Endothelial cell of umbilical vein (primary cell): ENCODE measurements at regions not wholly inside any gene's neighbourhood (a gene's known extent, or its start where the extent isn't known, plus 50 kb on each side); places are given as distances from the start of the nearest gene placed in this dataset.

ENCODE experiments used
- BruUV-seq: library from RNA; stranded (reverse); fragments of 400-500 nt; replicated peaks from 2 replicates; lab custom pipeline; 2021; lab: Mats Ljungman, UMichigan
- CTCF ChIA-PET: fragments of 300-600, 350-600 bp; sonication (Branson Sonifier 250); formaldehyde crosslinking; loops from one replicate; lab custom pipeline; 2021; ENCODE audit warnings: antibody characterized with exemption, inconsistent platforms; lab: Charles Lee
- POLR2A ChIA-PET: fragments of 300-600, 350-600 bp; sonication (Branson Sonifier 250); formaldehyde crosslinking; loops from one replicate; lab custom pipeline; 2021; ENCODE audit warnings: antibody characterized with exemption, inconsistent platforms; lab: Charles Lee
- DNase-seq: peaks from one replicate; pipeline ENCODE4 v3.0.0-alpha.2; 2011; ENCODE audit warnings: low read depth, low spot score
- FAIRE-seq: peaks from 2 replicates; lab custom pipeline; 2011; peaks lifted over from hg19 to GRCh38; lab: Jason Lieb, UNC
- H2AFZ ChIP-seq: 2 replicates; pipeline ENCODE4 v1.6.0; 2012; ENCODE audit warnings: low read depth, low read length, control low read depth, inconsistent platforms
- H3K27ac ChIP-seq: 2 replicates; pipeline ENCODE4 v1.5.1; 2011; ENCODE audit warnings: low read depth, mild to moderate bottlenecking, control low read depth, low read length, moderate library complexity; ENCODE audit not compliant: insufficient read depth
- H3K27me3 ChIP-seq, 2 experiments: 2 replicates each; pipeline versions ENCODE4 v1.6.0 to v1.6.1; 2011; ENCODE audit warnings: low read length in 2 of 2, mixed read lengths in 1 of 2; ENCODE audit not compliant: control insufficient read depth in 2 of 2, insufficient read depth in 2 of 2
- H3K36me3 ChIP-seq, 2 experiments: 2 replicates in 1 of 2; 3 replicates in 1 of 2; pipeline ENCODE4 v1.5.1; 2011; ENCODE audit warnings: low read length in 2 of 2, mild to moderate bottlenecking in 1 of 2, moderate library complexity in 1 of 2; ENCODE audit not compliant: control insufficient read depth in 2 of 2, insufficient read depth in 2 of 2; ENCODE audit errors: extremely low read depth in 1 of 2
- H3K4me1 ChIP-seq: 3 replicates; pipeline ENCODE4 v1.5.1; 2011; ENCODE audit warnings: mild to moderate bottlenecking, low read length; ENCODE audit not compliant: control insufficient read depth, insufficient read depth; ENCODE audit errors: extremely low read depth
- H3K4me2 ChIP-seq: 2 replicates; pipeline ENCODE4 v1.6.1; 2011; ENCODE audit warnings: low read length, control low read depth, mixed read lengths; ENCODE audit not compliant: insufficient read depth
- H3K4me3 ChIP-seq, 3 experiments: fragments of 200-600 bp in 1 of 3; sonication (generic), shearing (Covaris generic) in 1 of 3; replicated peaks in 1 of 3; 2 replicates each; pipeline ENCODE4 v1.5.1; 2011 to 2016; ENCODE audit warnings: control low read depth in 3 of 3, low read length in 3 of 3, mild to moderate bottlenecking in 2 of 3, inconsistent platforms in 1 of 3, low read depth in 1 of 3, moderate library complexity in 1 of 3; ENCODE audit not compliant: insufficient read depth in 1 of 3
- H3K79me2 ChIP-seq: 2 replicates; pipeline ENCODE4 v1.6.0; 2012; ENCODE audit warnings: low read length, inconsistent platforms; ENCODE audit not compliant: control insufficient read depth, insufficient read depth
- H3K9ac ChIP-seq: replicated peaks from 2 replicates; pipeline ENCODE3; 2011; ENCODE audit warnings: low read length, control low read depth; ENCODE audit not compliant: insufficient read depth; ENCODE audit errors: extremely low read depth
- H3K9me1 ChIP-seq: replicated peaks from 3 replicates; pipeline ENCODE4 v1.6.0; 2011; ENCODE audit warnings: mild to moderate bottlenecking, low read length; ENCODE audit not compliant: control insufficient read depth, insufficient read depth; ENCODE audit errors: extremely low read depth
- H3K9me3 ChIP-seq: replicated peaks from 2 replicates; pipeline ENCODE4 v1.5.1; 2012; ENCODE audit warnings: low read length, inconsistent platforms; ENCODE audit not compliant: control insufficient read depth, insufficient read depth
- H4K20me1 ChIP-seq: replicated peaks from 2 replicates; pipeline ENCODE3; 2011; ENCODE audit warnings: mild to moderate bottlenecking, low read length; ENCODE audit not compliant: control insufficient read depth, insufficient read depth; ENCODE audit errors: extremely low read depth
- CTCF ChIP-seq, 2 donors: IDR thresholded peaks; 1 replicate in 1 of 2; 2 replicates in 1 of 2; pipeline ENCODE4 v1.5.1; 2011; ENCODE audit warnings: low read length in 2 of 2, mild to moderate bottlenecking in 2 of 2, moderate library complexity in 2 of 2, control low read depth in 1 of 2, inconsistent platforms in 1 of 2, low read depth in 1 of 2; ENCODE audit not compliant: insufficient read depth in 1 of 2; ENCODE audit errors: extremely low read depth in 1 of 2
- EZH2 ChIP-seq: IDR thresholded peaks from 2 replicates; pipeline ENCODE4 v1.6.1; 2012; ENCODE audit warnings: borderline replicate concordance, low read depth, mild to moderate bottlenecking, moderate library complexity, low read length, inconsistent platforms; ENCODE audit not compliant: severe bottlenecking
- FOS ChIP-seq: IDR thresholded peaks from 2 replicates; pipeline ENCODE4 v1.6.1; 2011; ENCODE audit warnings: mild to moderate bottlenecking, low read length, moderate library complexity, borderline replicate concordance; ENCODE audit not compliant: insufficient read depth
- GATA2 ChIP-seq: IDR thresholded peaks from 2 replicates; pipeline ENCODE4 v1.7.0; 2011; ENCODE audit warnings: low read depth, mild to moderate bottlenecking, moderate library complexity, mixed read lengths, low read length; ENCODE audit not compliant: insufficient read length, insufficient read depth
- JUN ChIP-seq: IDR thresholded peaks from 2 replicates; pipeline ENCODE4 v1.6.1; 2011; ENCODE audit warnings: borderline replicate concordance, low read depth; ENCODE audit not compliant: insufficient read length, insufficient read depth
- MAX ChIP-seq: IDR thresholded peaks from 2 replicates; pipeline ENCODE4 v1.6.1; 2011; ENCODE audit not compliant: insufficient read depth, insufficient read length
- MYC ChIP-seq: IDR thresholded peaks from one replicate; pipeline ENCODE4 v1.6.1; 2011; ENCODE audit warnings: mild to moderate bottlenecking, low read depth, low read length
- POLR2A ChIP-seq: IDR thresholded peaks from 2 replicates; pipeline ENCODE4 v1.6.1; 2012; ENCODE audit warnings: low read depth, mild to moderate bottlenecking, control low read depth, low read length
- POLR2AphosphoS5 ChIP-seq: IDR thresholded peaks from 2 replicates; pipeline ENCODE4 v1.6.1; 2012; ENCODE audit warnings: low read depth, mild to moderate bottlenecking, control low read depth, low read length, moderate library complexity; ENCODE audit not compliant: insufficient read depth
- dilution Hi-C: fragments of 300-500 bp; cut with MboI; formaldehyde crosslinking; loops from one replicate; pipeline ENCODE4 v1.15.0; 2019; ENCODE audit warnings: low sequenced_read_pairs; ENCODE audit not compliant: extremely low pct_ligation_motif_present
- intact Hi-C: fragments of 100-400 bp; cut with micrococcal nuclease; formaldehyde crosslinking; loops from one replicate; pipeline ENCODE4 v1.10.0; 2022

GRCh38 chr10:33828592-33828991 is 494.1 kb upstream of the NRP1 start:
- Histone ChIP-seq H3K9ac (no peak overlapping the region), H3K9me1 (no peaks in the 10 kb centered on the region), H3K9me3 (no peaks in the 10 kb centered on the region), H3K79me2 (no peaks in the 10 kb centered on the region), H2AFZ (no peak overlapping the region), H4K20me1 (no peaks in the 10 kb centered on the region), H3K27me3 (peaks cover 2 to 8% of the 10 kb centered on the region in 2 experiments), H3K4me1 (no peaks in the 10 kb centered on the region), H3K27ac (no peak overlapping the region), H3K4me2 (no peak overlapping the region), H3K36me3 (no peaks in the 10 kb centered on the region), H3K4me3 (no peak overlapping the region)
- CTCF ChIA-PET: no interaction called here
- FAIRE-seq (no peak), DNase-seq (no peak)
- dilution Hi-C loops: no loop called here
- intact Hi-C loops: no loop called here
- BruUV-seq: no TSS peak
- no peak for TF ChIP-seq MYC
- TF ChIP-seq POLR2A: no peak
- TF ChIP-seq MAX: no peak
- no peak for TF ChIP-seq GATA2
- TF ChIP-seq EZH2: no peak
- no peak for TF ChIP-seq FOS
- no peak for TF ChIP-seq CTCF (IDR thresholded peaks at IDR 0.05; ENCODE audit: extremely low read depth in 1 of 2, insufficient read depth in 1 of 2, low read depth in 1 of 2, low read length in 2 of 2)
- no peak for TF ChIP-seq POLR2AphosphoS5
- TF ChIP-seq JUN: no peak
- POLR2A ChIA-PET: no interaction called here
